PC-9 (cell line): ENCODE measurements at regions not wholly inside any gene's neighbourhood (a gene's known extent, or its start where the extent isn't known, plus 50 kb on each side); places are given as distances from the start of the nearest gene placed in this dataset.

Experiments used
- EZH2 ChIP-seq: fragments of 200-600 bp; sonication (generic); IDR thresholded peaks from 2 replicates; pipeline ENCODE4 v1.8.0; 2017; ENCODE audit warnings: antibody characterized with exemption, low read depth
- TF ChIP-seq, protein P1 (sequence below): fragments of 200-600 bp; sonication (generic); conservative IDR thresholded peaks from 2 replicates; pipeline ENCODE4 v1.6.1; 2017; ENCODE audit warnings: mixed run types, antibody characterized with exemption, mild to moderate bottlenecking, moderate library complexity

DNA sequence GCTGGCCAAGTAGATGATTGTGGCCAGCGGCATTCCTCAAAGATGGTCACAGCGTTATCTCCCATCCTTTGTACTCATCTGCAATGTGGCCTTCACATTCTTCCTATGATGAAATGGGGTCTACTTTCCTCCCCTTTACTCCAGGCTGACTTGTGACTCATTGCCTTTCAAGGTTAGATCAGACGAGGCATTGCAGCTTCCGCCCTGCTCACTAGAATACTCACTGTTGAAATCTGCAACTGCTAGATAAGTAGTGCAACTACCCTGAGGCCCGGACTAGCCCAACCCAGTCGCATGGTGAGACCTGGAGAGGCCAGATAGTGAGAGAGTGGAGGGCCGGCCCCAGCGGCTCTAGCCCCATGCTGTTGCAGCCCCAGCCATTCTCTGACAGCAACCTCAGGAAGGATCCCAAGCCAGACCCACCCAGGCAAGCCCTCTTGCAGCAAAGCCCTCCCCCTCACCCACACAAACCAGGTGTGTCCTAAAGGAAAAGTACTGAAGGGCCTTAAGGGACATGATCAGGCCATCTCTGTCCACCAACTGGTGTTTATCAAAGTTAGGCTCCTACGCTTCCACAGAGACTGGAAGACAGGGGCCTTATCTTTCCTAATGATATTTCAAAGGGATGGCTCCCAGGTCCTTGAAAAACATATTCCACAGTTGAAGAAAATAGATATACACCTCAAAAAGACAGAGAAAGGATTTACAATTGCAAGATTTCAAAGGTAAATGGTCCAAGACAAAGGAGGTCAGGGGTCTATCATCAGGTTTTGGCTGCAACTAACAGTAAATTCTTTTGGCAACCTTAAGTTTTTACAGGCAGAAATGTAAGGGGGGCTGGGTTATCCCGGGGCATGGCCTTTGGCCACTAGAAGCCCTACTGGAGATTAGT is 107.2 kb upstream of the TRIM24 start:
- TF ChIP-seq, protein P1, sequence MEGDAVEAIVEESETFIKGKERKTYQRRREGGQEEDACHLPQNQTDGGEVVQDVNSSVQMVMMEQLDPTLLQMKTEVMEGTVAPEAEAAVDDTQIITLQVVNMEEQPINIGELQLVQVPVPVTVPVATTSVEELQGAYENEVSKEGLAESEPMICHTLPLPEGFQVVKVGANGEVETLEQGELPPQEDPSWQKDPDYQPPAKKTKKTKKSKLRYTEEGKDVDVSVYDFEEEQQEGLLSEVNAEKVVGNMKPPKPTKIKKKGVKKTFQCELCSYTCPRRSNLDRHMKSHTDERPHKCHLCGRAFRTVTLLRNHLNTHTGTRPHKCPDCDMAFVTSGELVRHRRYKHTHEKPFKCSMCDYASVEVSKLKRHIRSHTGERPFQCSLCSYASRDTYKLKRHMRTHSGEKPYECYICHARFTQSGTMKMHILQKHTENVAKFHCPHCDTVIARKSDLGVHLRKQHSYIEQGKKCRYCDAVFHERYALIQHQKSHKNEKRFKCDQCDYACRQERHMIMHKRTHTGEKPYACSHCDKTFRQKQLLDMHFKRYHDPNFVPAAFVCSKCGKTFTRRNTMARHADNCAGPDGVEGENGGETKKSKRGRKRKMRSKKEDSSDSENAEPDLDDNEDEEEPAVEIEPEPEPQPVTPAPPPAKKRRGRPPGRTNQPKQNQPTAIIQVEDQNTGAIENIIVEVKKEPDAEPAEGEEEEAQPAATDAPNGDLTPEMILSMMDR = no peak
- no peak for TF ChIP-seq EZH2
